ENCODE measurements at regions not wholly inside any gene's neighbourhood (a gene's known extent, or its start where the extent isn't known, plus 50 kb on each side); places are given as distances from the start of the nearest gene placed in this dataset.

- no peak overlapping the region for H3K4me3 ChIP-seq
- no peak overlapping the region for H3K27ac ChIP-seq
Observed at GRCh38 chr5:133730866-133731265, 118.5 kb upstream of the FSTL4 start.

GRCh38 chr5:133730346-133730745 is 118.0 kb upstream of the FSTL4 start:
- Histone ChIP-seq H3K4me3 (no peak overlapping the region), H3K27ac (no peak overlapping the region)

GRCh38 chr5:133729800-133730199 is 117.5 kb upstream of the FSTL4 start:
- Histone ChIP-seq H3K27ac (no peak overlapping the region), H3K4me3 (no peak overlapping the region)

- Histone ChIP-seq H3K4me3 (no peak overlapping the region), H3K27ac (no peak overlapping the region)
Observed at GRCh38 chr5:133728475-133728874, 116.1 kb upstream of the FSTL4 start.

- Histone ChIP-seq H3K27ac (no peak overlapping the region), H3K4me3 (no peak overlapping the region)
Observed at GRCh38 chr5:133727636-133728035, 115.3 kb upstream of the FSTL4 start.

GRCh38 chr5:133723651-133724366 is 111.5 kb upstream of the FSTL4 start:
- H3K27ac ChIP-seq, result no peak overlapping the region
- H3K4me3 ChIP-seq, result no peak overlapping the region

GRCh38 chr5:133723126-133723525 is 110.8 kb upstream of the FSTL4 start:
- no peak overlapping the region for H3K27ac ChIP-seq
- no peak overlapping the region for H3K4me3 ChIP-seq

GRCh38 chr5:133721365-133721764 is 109.0 kb upstream of the FSTL4 start:
- H3K4me3 ChIP-seq, result no peak overlapping the region

GRCh38 chr5:133718457-133718856 is 106.1 kb upstream of the FSTL4 start:
- H3K4me3 ChIP-seq, result no peak overlapping the region

More at GRCh38 chr5:133721365-133721764, 109.0 kb upstream of the FSTL4 start:
- no peak overlapping the region for H3K27ac ChIP-seq

GRCh38 chr5:133716532-133717183 is 104.3 kb upstream of the FSTL4 start:
- Histone ChIP-seq H3K27ac (no peak overlapping the region), H3K4me3 (no peak overlapping the region)

More at GRCh38 chr5:133718457-133718856, 106.1 kb upstream of the FSTL4 start:
- H3K27ac ChIP-seq, result no peak overlapping the region

- no peak overlapping the region for H3K27ac ChIP-seq
- no peak overlapping the region for H3K4me3 ChIP-seq
Observed at GRCh38 chr5:133715616-133716015, 103.3 kb upstream of the FSTL4 start.

- Histone ChIP-seq H3K27ac (no peak overlapping the region), H3K4me3 (no peak overlapping the region)
Observed at GRCh38 chr5:133715216-133715615, 102.9 kb upstream of the FSTL4 start.

- Histone ChIP-seq H3K27ac (no peak overlapping the region), H3K4me3 (no peak overlapping the region)
Observed at GRCh38 chr5:133714161-133714915, 102.0 kb upstream of the FSTL4 start.

GRCh38 chr5:133713751-133714150 is 101.4 kb upstream of the FSTL4 start:
- Histone ChIP-seq H3K4me3 (no peak overlapping the region), H3K27ac (no peak overlapping the region)

GRCh38 chr5:133713209-133713608 is 100.9 kb upstream of the FSTL4 start:
- Histone ChIP-seq H3K4me3 (no peak overlapping the region), H3K27ac (no peak overlapping the region)

GRCh38 chr5:133712562-133712961 is 100.2 kb upstream of the FSTL4 start:
- Histone ChIP-seq H3K27ac (no peak overlapping the region), H3K4me3 (no peak overlapping the region)

- Histone ChIP-seq H3K27ac (no peak overlapping the region), H3K4me3 (no peak overlapping the region)
Observed at GRCh38 chr5:133709209-133709725, 96.9 kb upstream of the FSTL4 start.

- no peak overlapping the region for H3K4me3 ChIP-seq
- H3K27ac ChIP-seq, result no peak overlapping the region
Observed at GRCh38 chr5:133708331-133708850, 96.0 kb upstream of the FSTL4 start.

- no peak overlapping the region for H3K27ac ChIP-seq
- no peak overlapping the region for H3K4me3 ChIP-seq
Observed at GRCh38 chr5:133707629-133708028, 95.3 kb upstream of the FSTL4 start.
